IMR-90 (cell line): ENCODE measurements at regions not wholly inside any gene's neighbourhood (a gene's known extent, or its start where the extent isn't known, plus 50 kb on each side); places are given as distances from the start of the nearest gene placed in this dataset.

Experiments used
- BHLHE40 ChIP-seq: fragments of 150-350 bp; IDR thresholded peaks from 2 replicates; pipeline ENCODE4 v1.6.1; 2016; ENCODE audit warnings: mild to moderate bottlenecking, low read depth, low read length
- CEBPB ChIP-seq: IDR thresholded peaks from 2 replicates; pipeline ENCODE4 v1.6.1; 2012; ENCODE audit warnings: low read depth, low read length, improper control_type of control experiment
- CHD1 ChIP-seq: IDR thresholded peaks from 2 replicates; pipeline ENCODE4 v1.6.1; 2012; ENCODE audit warnings: low read depth, low read length, improper control_type of control experiment
- FOS ChIP-seq: fragments of 150-350 bp; IDR thresholded peaks from 2 replicates; pipeline ENCODE4 v1.6.1; 2016; ENCODE audit warnings: low read depth, low read length
- MAFK ChIP-seq: IDR thresholded peaks from 2 replicates; pipeline ENCODE4 v1.6.1; 2012; ENCODE audit warnings: low read depth, low read length, improper control_type of control experiment
- MAZ ChIP-seq: IDR thresholded peaks from 2 replicates; pipeline ENCODE4 v1.6.1; 2012; ENCODE audit warnings: low read depth, mild to moderate bottlenecking, low read length, improper control_type of control experiment, moderate library complexity, borderline replicate concordance
- MXI1 ChIP-seq: IDR thresholded peaks from 2 replicates; pipeline ENCODE4 v1.6.1; 2012; ENCODE audit warnings: low read depth, mild to moderate bottlenecking, low read length, moderate library complexity, borderline replicate concordance
- POLR2A ChIP-seq: IDR thresholded peaks from 2 replicates; pipeline ENCODE4 v1.6.1; 2012; ENCODE audit warnings: mild to moderate bottlenecking, low read depth, low read length
- RAD21 ChIP-seq: IDR thresholded peaks from 2 replicates; pipeline ENCODE4 v1.6.1; 2012; ENCODE audit warnings: low read length, improper control_type of control experiment
- RFX5 ChIP-seq: IDR thresholded peaks from 2 replicates; pipeline ENCODE4 v1.8.0; 2012; ENCODE audit warnings: low read depth, mild to moderate bottlenecking, low read length, moderate library complexity
- SMC3 ChIP-seq: fragments of 150-350 bp; IDR thresholded peaks from 2 replicates; pipeline ENCODE4 v1.6.1; 2016; ENCODE audit warnings: low read depth, mild to moderate bottlenecking, antibody characterized with exemption, low read length, moderate library complexity
- TF ChIP-seq, protein P1 (sequence below): conservative IDR thresholded peaks from 2 replicates; pipeline ENCODE4 v1.5.1; 2012; ENCODE audit warnings: mild to moderate bottlenecking, low read depth, low read length, improper control_type of control experiment
- TF ChIP-seq, protein P2 (sequence below): fragments of 150-350 bp; IDR thresholded peaks from 2 replicates; pipeline ENCODE4 v1.6.1; 2017; ENCODE audit warnings: mild to moderate bottlenecking, antibody characterized with exemption, low read length, low read depth
- TF ChIP-seq, protein P3 (sequence below): fragments of 150-350 bp; IDR thresholded peaks from 2 replicates; pipeline ENCODE4 v1.6.1; 2016; ENCODE audit warnings: low read depth, mild to moderate bottlenecking, low read length, moderate library complexity, borderline replicate concordance

DNA sequence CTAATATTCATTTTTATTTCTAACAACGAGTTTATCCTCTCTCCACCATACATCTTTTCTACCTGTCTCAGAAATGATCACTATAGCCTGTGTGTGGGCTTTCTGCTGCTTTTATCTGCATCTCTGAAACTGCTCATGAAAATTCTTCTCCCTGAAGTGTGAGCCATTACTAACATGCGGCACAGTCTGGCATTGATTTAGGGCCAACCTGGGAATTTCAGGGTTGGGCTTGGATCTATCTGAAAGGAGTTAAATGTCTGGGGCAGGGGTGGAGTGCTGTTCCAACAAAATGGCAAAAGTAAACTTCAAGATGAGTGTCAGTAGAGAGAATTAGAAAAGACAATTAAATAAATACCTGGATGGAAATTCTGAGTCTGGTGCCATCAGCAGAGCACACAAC, 198.2 kb upstream of the OSR1 start:
- no peak for TF ChIP-seq CEBPB
- TF ChIP-seq, protein P1, sequence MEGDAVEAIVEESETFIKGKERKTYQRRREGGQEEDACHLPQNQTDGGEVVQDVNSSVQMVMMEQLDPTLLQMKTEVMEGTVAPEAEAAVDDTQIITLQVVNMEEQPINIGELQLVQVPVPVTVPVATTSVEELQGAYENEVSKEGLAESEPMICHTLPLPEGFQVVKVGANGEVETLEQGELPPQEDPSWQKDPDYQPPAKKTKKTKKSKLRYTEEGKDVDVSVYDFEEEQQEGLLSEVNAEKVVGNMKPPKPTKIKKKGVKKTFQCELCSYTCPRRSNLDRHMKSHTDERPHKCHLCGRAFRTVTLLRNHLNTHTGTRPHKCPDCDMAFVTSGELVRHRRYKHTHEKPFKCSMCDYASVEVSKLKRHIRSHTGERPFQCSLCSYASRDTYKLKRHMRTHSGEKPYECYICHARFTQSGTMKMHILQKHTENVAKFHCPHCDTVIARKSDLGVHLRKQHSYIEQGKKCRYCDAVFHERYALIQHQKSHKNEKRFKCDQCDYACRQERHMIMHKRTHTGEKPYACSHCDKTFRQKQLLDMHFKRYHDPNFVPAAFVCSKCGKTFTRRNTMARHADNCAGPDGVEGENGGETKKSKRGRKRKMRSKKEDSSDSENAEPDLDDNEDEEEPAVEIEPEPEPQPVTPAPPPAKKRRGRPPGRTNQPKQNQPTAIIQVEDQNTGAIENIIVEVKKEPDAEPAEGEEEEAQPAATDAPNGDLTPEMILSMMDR, result no peak
- no peak for TF ChIP-seq MXI1
- no peak for TF ChIP-seq BHLHE40
- TF ChIP-seq POLR2A, result no peak
- no peak for TF ChIP-seq SMC3
- TF ChIP-seq FOS, result no peak
- TF ChIP-seq MAZ, result no peak
- no peak for TF ChIP-seq RFX5
- TF ChIP-seq RAD21, result no peak
- TF ChIP-seq, protein P2, sequence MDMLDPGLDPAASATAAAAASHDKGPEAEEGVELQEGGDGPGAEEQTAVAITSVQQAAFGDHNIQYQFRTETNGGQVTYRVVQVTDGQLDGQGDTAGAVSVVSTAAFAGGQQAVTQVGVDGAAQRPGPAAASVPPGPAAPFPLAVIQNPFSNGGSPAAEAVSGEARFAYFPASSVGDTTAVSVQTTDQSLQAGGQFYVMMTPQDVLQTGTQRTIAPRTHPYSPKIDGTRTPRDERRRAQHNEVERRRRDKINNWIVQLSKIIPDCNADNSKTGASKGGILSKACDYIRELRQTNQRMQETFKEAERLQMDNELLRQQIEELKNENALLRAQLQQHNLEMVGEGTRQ, result no peak
- TF ChIP-seq MAFK, result no peak
- TF ChIP-seq, protein P3, sequence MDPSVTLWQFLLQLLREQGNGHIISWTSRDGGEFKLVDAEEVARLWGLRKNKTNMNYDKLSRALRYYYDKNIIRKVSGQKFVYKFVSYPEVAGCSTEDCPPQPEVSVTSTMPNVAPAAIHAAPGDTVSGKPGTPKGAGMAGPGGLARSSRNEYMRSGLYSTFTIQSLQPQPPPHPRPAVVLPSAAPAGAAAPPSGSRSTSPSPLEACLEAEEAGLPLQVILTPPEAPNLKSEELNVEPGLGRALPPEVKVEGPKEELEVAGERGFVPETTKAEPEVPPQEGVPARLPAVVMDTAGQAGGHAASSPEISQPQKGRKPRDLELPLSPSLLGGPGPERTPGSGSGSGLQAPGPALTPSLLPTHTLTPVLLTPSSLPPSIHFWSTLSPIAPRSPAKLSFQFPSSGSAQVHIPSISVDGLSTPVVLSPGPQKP, result no peak
- TF ChIP-seq CHD1, result no peak
